OCI-LY1 (cell line): ENCODE measurements at regions not wholly inside any gene's neighbourhood (a gene's known extent, or its start where the extent isn't known, plus 50 kb on each side); places are given as distances from the start of the nearest gene placed in this dataset.

Experiments
- H2AFZ ChIP-seq: fragments of 200-600 bp; sonication (generic), shearing (Covaris generic); 2 replicates; pipeline ENCODE4 v1.6.0; 2014; ENCODE audit warnings: antibody characterized with exemption, mild to moderate bottlenecking, low read length
- H3F3A ChIP-seq: fragments of 200-600 bp; sonication (generic), shearing (Covaris generic); 2 replicates; pipeline ENCODE4 v1.6.0; 2014; ENCODE audit warnings: mild to moderate bottlenecking, antibody characterized with exemption, low read length, moderate library complexity; ENCODE audit not compliant: insufficient read depth
- H3K27ac ChIP-seq: fragments of 200-600 bp; sonication (generic); 2 replicates; pipeline ENCODE4 v1.5.1; 2014; ENCODE audit warnings: low read length, mixed run types, mild to moderate bottlenecking, low read depth; ENCODE audit not compliant: poor library complexity, severe bottlenecking
- H3K27me3 ChIP-seq: fragments of 200-600 bp; sonication (generic); 2 replicates; pipeline ENCODE4 v1.6.0; 2014; ENCODE audit warnings: antibody characterized with exemption, mild to moderate bottlenecking, low read length, moderate library complexity; ENCODE audit not compliant: insufficient read depth
- H3K36me3 ChIP-seq: fragments of 200-600 bp; sonication (generic); 2 replicates; pipeline ENCODE4 v1.6.1; 2014; ENCODE audit warnings: mild to moderate bottlenecking, antibody characterized with exemption, low read length, moderate library complexity, mixed read lengths; ENCODE audit not compliant: insufficient read depth
- H3K4me1 ChIP-seq: fragments of 200-600 bp; sonication (generic); 2 replicates; pipeline ENCODE4 v1.5.1; 2014; ENCODE audit warnings: mild to moderate bottlenecking, low read length, moderate library complexity; ENCODE audit not compliant: insufficient read depth, severe bottlenecking
- H3K4me2 ChIP-seq: fragments of 200-600 bp; sonication (generic), shearing (Covaris generic); 2 replicates; pipeline ENCODE4 v1.6.1; 2014; ENCODE audit warnings: low read length
- H3K4me3 ChIP-seq: fragments of 200-600 bp; sonication (generic); 2 replicates; pipeline ENCODE4 v1.5.1; 2014; ENCODE audit warnings: low read length, low read depth, mild to moderate bottlenecking, mixed read lengths; ENCODE audit not compliant: poor library complexity, severe bottlenecking
- H3K79me2 ChIP-seq: fragments of 200-600 bp; shearing (Covaris generic); 2 replicates; pipeline ENCODE4 v1.6.1; 2016; ENCODE audit warnings: mixed run types, low read length, mixed read lengths; ENCODE audit not compliant: insufficient read depth
- H3K9ac ChIP-seq: fragments of 200-600 bp; sonication (generic), shearing (Covaris generic); 2 replicates; pipeline ENCODE4 v1.6.1; 2014; ENCODE audit warnings: mild to moderate bottlenecking, low read length, mixed read lengths
- H3K9me2 ChIP-seq: fragments of 200-600 bp; sonication (generic), shearing (Covaris generic); 2 replicates; pipeline ENCODE4 v1.6.1; 2014; ENCODE audit warnings: low read depth, mild to moderate bottlenecking, low read length, mixed read lengths
- H3K9me3 ChIP-seq: fragments of 200-600 bp; shearing (Covaris generic); 2 replicates; pipeline ENCODE4 v1.6.1; 2014; ENCODE audit warnings: low read length, mixed read lengths
- H4K20me1 ChIP-seq: fragments of 200-600 bp; sonication (generic), shearing (Covaris generic); 2 replicates; pipeline ENCODE4 v1.6.0; 2016; ENCODE audit warnings: mild to moderate bottlenecking, low read length; ENCODE audit not compliant: insufficient read depth
- CTCF ChIP-seq: fragments of 200-600 bp; sonication (generic), shearing (Covaris generic); IDR thresholded peaks from 2 replicates; pipeline ENCODE4 v1.5.1; 2017; ENCODE audit warnings: mild to moderate bottlenecking, antibody characterized with exemption, low read length, moderate library complexity, mixed read lengths
- EZH2 ChIP-seq: fragments of 200-600 bp; sonication (generic), shearing (Covaris generic); IDR thresholded peaks from 2 replicates; pipeline ENCODE4 v1.8.0; 2017; ENCODE audit warnings: borderline replicate concordance, mixed run types, mild to moderate bottlenecking, antibody characterized with exemption, low read length, moderate library complexity, mixed read lengths

- no peak for TF ChIP-seq EZH2
- no peak for TF ChIP-seq CTCF
- 0 out of 2 replicates have a peak, but pooled peaks cover 5% of the 10 kb centered on the region for H3K9me3 ChIP-seq
- no peaks in the 10 kb centered on the region for H3F3A ChIP-seq
- H3K9ac ChIP-seq, result no peak overlapping the region
- no peaks in the 10 kb centered on the region for H3K36me3 ChIP-seq
- H3K4me2 ChIP-seq, result no peak overlapping the region
- H2AFZ ChIP-seq, result no peak overlapping the region
- no peaks in the 10 kb centered on the region for H3K4me1 ChIP-seq
- H3K4me3 ChIP-seq, result no peak overlapping the region
- no peak overlapping the region for H3K27ac ChIP-seq
- H3K9me2 ChIP-seq, result no peaks in the 10 kb centered on the region
- no peaks in the 10 kb centered on the region for H4K20me1 ChIP-seq
- H3K79me2 ChIP-seq, result no peaks in the 10 kb centered on the region
- H3K27me3 ChIP-seq, result no peaks in the 10 kb centered on the region
These were observed 512.2 kb upstream of the GRIA1 start for GRCh38 chr5:152978141-152978835.

GRCh38 chr5:152987131-152987530 is 503.3 kb upstream of the GRIA1 start:
- H3K4me1 ChIP-seq, result no peaks in the 10 kb centered on the region

GRCh38 chr5:152990217-152990616 is 500.3 kb upstream of the GRIA1 start:
- H3K9me3 ChIP-seq, result no peaks in the 10 kb centered on the region
- no peaks in the 10 kb centered on the region for H3K36me3 ChIP-seq
- no peaks in the 10 kb centered on the region for H3K9me2 ChIP-seq
- H3K4me3 ChIP-seq, result no peak overlapping the region
- H3K27me3 ChIP-seq, result no peaks in the 10 kb centered on the region
- no peak overlapping the region for H3K9ac ChIP-seq
- H2AFZ ChIP-seq, result no peak overlapping the region
- no peaks in the 10 kb centered on the region for H3K79me2 ChIP-seq
- no peak for TF ChIP-seq EZH2
- TF ChIP-seq CTCF, result no peak
- no peaks in the 10 kb centered on the region for H3K4me1 ChIP-seq
- no peaks in the 10 kb centered on the region for H4K20me1 ChIP-seq
- no peak overlapping the region for H3K27ac ChIP-seq
- no peaks in the 10 kb centered on the region for H3F3A ChIP-seq
- no peak overlapping the region for H3K4me2 ChIP-seq

More at GRCh38 chr5:152987131-152987530, 503.3 kb upstream of the GRIA1 start:
- Histone ChIP-seq H2AFZ (no peak overlapping the region), H3K79me2 (no peaks in the 10 kb centered on the region), H3K27me3 (no peaks in the 10 kb centered on the region), H3K9ac (no peak overlapping the region), H3K9me2 (no peaks in the 10 kb centered on the region), H3K27ac (no peak overlapping the region), H3K9me3 (no peaks in the 10 kb centered on the region), H3F3A (no peaks in the 10 kb centered on the region), H3K4me2 (no peak overlapping the region), H3K36me3 (no peaks in the 10 kb centered on the region), H3K4me3 (no peak overlapping the region), H4K20me1 (no peaks in the 10 kb centered on the region)
- TF ChIP-seq CTCF (no peak), EZH2 (no peak)
